ENCODE measurements at regions not wholly inside any gene's neighbourhood (a gene's known extent, or its start where the extent isn't known, plus 50 kb on each side); places are given as distances from the start of the nearest gene placed in this dataset.

GRCh38 chr14:31944256-31945073 lies 132.6 kb upstream of the ARHGAP5 start:
- DNase-seq, result no peak

GRCh38 chr14:31945074-31945613 lies 132.0 kb upstream of the ARHGAP5 start:
- DNase-seq, result no peak

GRCh38 chr14:31945701-31946100 lies 131.4 kb upstream of the ARHGAP5 start:
- DNase-seq, result no peak

GRCh38 chr14:31947076-31947475 lies 130.0 kb upstream of the ARHGAP5 start:
- no peak for DNase-seq

GRCh38 chr14:31947680-31948595 lies 129.2 kb upstream of the ARHGAP5 start:
- DNase-seq, result no peak

- no peak for DNase-seq
Observed at GRCh38 chr14:31949709-31950108, 127.4 kb upstream of the ARHGAP5 start.

GRCh38 chr14:31950331-31950730 lies 126.8 kb upstream of the ARHGAP5 start:
- no peak for DNase-seq

GRCh38 chr14:31950764-31951637 lies 126.1 kb upstream of the ARHGAP5 start:
- peak; percentile 84 to 87 for DNase-seq

GRCh38 chr14:31951638-31951964 lies 125.5 kb upstream of the ARHGAP5 start:
- no peak for DNase-seq

- no peak for DNase-seq
Observed at GRCh38 chr14:31952573-31952972, 124.5 kb upstream of the ARHGAP5 start.

- no peak for DNase-seq
Observed at GRCh38 chr14:31953210-31953609, 123.9 kb upstream of the ARHGAP5 start.

- no peak for DNase-seq
Observed at GRCh38 chr14:31954991-31955390, 122.1 kb upstream of the ARHGAP5 start.

GRCh38 chr14:31955936-31956579 lies 121.0 kb upstream of the ARHGAP5 start:
- no peak for DNase-seq

GRCh38 chr14:31957565-31957964 lies 119.5 kb upstream of the ARHGAP5 start:
- DNase-seq, result no peak

GRCh38 chr14:31960039-31960438 lies 117.1 kb upstream of the ARHGAP5 start:
- no peak for DNase-seq

- DNase-seq, result no peak
Observed at GRCh38 chr14:31961896-31962295, 115.2 kb upstream of the ARHGAP5 start.

GRCh38 chr14:31962920-31963319 lies 114.2 kb upstream of the ARHGAP5 start:
- DNase-seq, result no peak

GRCh38 chr14:31963587-31963986 lies 113.5 kb upstream of the ARHGAP5 start:
- no peak for DNase-seq

GRCh38 chr14:31964490-31964889 lies 112.6 kb upstream of the ARHGAP5 start:
- DNase-seq, result no peak

- DNase-seq, result no peak
Observed at GRCh38 chr14:31965071-31965734, 111.9 kb upstream of the ARHGAP5 start.

- DNase-seq, result no peak
Observed at GRCh38 chr14:31965735-31966598, 111.1 kb upstream of the ARHGAP5 start.

Measured in NCI-H187 (cell line).